Uterus (tissue), 2 donors: ENCODE measurements at regions not wholly inside any gene's neighbourhood (a gene's known extent, or its start where the extent isn't known, plus 50 kb on each side); places are given as distances from the start of the nearest gene placed in this dataset.

Experiments
- CTCF ChIP-seq, 4 experiments: fragments of 200-600 bp in 2 of 4; fragments of 450-650 bp in 2 of 4; sonication (generic) in 2 of 4; IDR thresholded peaks; one replicate each; pipeline ENCODE4 v1.5.1; 2016 to 2019; ENCODE audit warnings: antibody characterized with exemption in 4 of 4, mild to moderate bottlenecking in 2 of 4, moderate library complexity in 1 of 4
- POLR2A ChIP-seq, 2 donors: fragments of 450-650 bp; IDR thresholded peaks; one replicate each; pipeline ENCODE4 v1.6.1; 2016; ENCODE audit warnings: antibody characterized with exemption in 2 of 2, mild to moderate bottlenecking in 1 of 2, moderate library complexity in 1 of 2

GRCh38 chr3:145983101-145983500 lies 177.9 kb downstream of the PLOD2 start:
- TF ChIP-seq CTCF (IDR thresholded peaks at IDR 0.05) = no peak
- TF ChIP-seq POLR2A (IDR thresholded peaks at IDR 0.05) = no peak
